H1 (cell line): ENCODE measurements at regions not wholly inside any gene's neighbourhood (a gene's known extent, or its start where the extent isn't known, plus 50 kb on each side); places are given as distances from the start of the nearest gene placed in this dataset.

Experiments used
- CREB1 ChIP-seq: IDR thresholded peaks from 2 replicates; pipeline ENCODE4 v1.6.1; 2012; ENCODE audit warnings: inconsistent platforms
- EZH2 ChIP-seq: fragments of 200-600 bp; sonication (generic); IDR thresholded peaks from 2 replicates; pipeline ENCODE4 v1.7.1; 2012; ENCODE audit warnings: low read depth, mild to moderate bottlenecking, moderate library complexity, low read length, inconsistent platforms; ENCODE audit not compliant: severe bottlenecking
- FOSL1 ChIP-seq: IDR thresholded peaks from 2 replicates; pipeline ENCODE4 v1.6.1; 2011; ENCODE audit warnings: mild to moderate bottlenecking, low read depth, low read length, moderate library complexity; ENCODE audit not compliant: insufficient read depth
- POLR2A ChIP-seq, 2 experiments: IDR thresholded peaks; 1 replicate in 1 of 2; 2 replicates in 1 of 2; pipeline ENCODE4 v1.6.1; 2011; ENCODE audit warnings: low read depth in 2 of 2, low read length in 2 of 2, mild to moderate bottlenecking in 2 of 2; ENCODE audit errors: control extremely low read depth in 1 of 2
- TF ChIP-seq, protein P1 (sequence below), 3 experiments: IDR thresholded peaks; 1 replicate in 2 of 3; 2 replicates in 1 of 3; pipeline versions ENCODE4 v1.5.1 to v1.6.1; 2011; ENCODE audit warnings: low read length in 3 of 3, mild to moderate bottlenecking in 3 of 3, inconsistent platforms in 2 of 3, low read depth in 1 of 3, moderate library complexity in 1 of 3; ENCODE audit not compliant: insufficient read depth in 1 of 3; ENCODE audit errors: control extremely low read depth in 1 of 3

DNA sequence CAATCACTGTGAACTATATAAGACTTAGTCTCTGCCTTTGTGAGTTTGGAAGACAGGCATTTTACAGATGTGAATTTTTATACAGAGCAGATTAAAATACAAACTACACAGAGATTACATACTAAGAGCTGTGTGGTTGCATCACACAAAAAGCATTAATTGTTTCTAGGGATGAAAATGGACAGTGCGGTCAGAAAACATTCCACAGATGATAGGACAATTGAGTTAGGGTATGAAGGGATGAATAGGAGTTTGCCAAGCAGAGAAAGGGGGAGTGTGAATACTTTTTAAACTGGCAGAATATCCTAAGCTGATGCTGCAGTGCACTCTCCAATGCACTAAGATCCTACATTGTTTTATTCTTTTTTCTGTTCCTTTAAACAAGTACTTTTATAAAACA is 345.8 kb downstream of the VRK1 start:
- TF ChIP-seq FOSL1: no peak
- no peak for TF ChIP-seq EZH2
- TF ChIP-seq CREB1: no peak
- TF ChIP-seq, protein P1, sequence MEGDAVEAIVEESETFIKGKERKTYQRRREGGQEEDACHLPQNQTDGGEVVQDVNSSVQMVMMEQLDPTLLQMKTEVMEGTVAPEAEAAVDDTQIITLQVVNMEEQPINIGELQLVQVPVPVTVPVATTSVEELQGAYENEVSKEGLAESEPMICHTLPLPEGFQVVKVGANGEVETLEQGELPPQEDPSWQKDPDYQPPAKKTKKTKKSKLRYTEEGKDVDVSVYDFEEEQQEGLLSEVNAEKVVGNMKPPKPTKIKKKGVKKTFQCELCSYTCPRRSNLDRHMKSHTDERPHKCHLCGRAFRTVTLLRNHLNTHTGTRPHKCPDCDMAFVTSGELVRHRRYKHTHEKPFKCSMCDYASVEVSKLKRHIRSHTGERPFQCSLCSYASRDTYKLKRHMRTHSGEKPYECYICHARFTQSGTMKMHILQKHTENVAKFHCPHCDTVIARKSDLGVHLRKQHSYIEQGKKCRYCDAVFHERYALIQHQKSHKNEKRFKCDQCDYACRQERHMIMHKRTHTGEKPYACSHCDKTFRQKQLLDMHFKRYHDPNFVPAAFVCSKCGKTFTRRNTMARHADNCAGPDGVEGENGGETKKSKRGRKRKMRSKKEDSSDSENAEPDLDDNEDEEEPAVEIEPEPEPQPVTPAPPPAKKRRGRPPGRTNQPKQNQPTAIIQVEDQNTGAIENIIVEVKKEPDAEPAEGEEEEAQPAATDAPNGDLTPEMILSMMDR (IDR thresholded peaks at IDR 0.05; ENCODE audit: control extremely low read depth in 1 of 3, insufficient read depth in 1 of 3, low read depth in 1 of 3, low read length in 3 of 3): no peak
- TF ChIP-seq POLR2A (IDR thresholded peaks at IDR 0.05; ENCODE audit: control extremely low read depth in 1 of 2, low read depth in 2 of 2, low read length in 2 of 2): no peak
